Astrocyte of the cerebellum (primary cell): ENCODE measurements at regions not wholly inside any gene's neighbourhood (a gene's known extent, or its start where the extent isn't known, plus 50 kb on each side); places are given as distances from the start of the nearest gene placed in this dataset.

Experiments
- DNase-seq: peaks from one replicate; pipeline ENCODE4 v3.0.0-alpha.2; 2011; ENCODE audit warnings: low read depth
- H3K4me3 ChIP-seq: 2 replicates; pipeline ENCODE4 v1.5.1; 2011; ENCODE audit warnings: mild to moderate bottlenecking, low read depth, low read length, moderate library complexity
- in situ Hi-C: cut with HindIII; loops from 2 replicates; pipeline ENCODE4 v1.10.0; 2017; ENCODE audit warnings: low sequenced_read_pairs
- TF ChIP-seq, protein P1 (sequence below): IDR thresholded peaks from 2 replicates; pipeline ENCODE4 v1.5.1; 2012; ENCODE audit warnings: low read length, low read depth, moderate library complexity, mild to moderate bottlenecking; ENCODE audit errors: missing control alignments

DNA sequence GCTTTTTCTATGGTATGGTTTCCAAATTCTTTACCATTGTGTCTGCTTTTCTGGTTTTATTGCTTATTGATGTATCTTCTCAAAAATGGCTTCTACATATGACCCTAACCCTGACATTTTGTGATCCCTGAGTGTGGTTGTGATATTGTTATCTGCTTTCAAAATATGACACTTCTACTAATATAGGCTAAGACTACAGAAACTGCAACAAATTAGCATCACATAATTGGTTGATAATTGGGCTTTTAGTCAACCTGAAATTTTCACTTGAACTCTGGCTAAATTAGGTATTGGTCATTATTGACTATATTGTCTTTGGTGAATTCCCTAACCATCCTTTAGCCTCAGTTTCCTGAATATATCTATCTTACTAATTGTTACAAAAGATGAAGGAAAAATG, 246.1 kb downstream of the PIK3C3 start:
- in situ Hi-C loops = no loop called here
- no peak overlapping the region for H3K4me3 ChIP-seq
- TF ChIP-seq, protein P1, sequence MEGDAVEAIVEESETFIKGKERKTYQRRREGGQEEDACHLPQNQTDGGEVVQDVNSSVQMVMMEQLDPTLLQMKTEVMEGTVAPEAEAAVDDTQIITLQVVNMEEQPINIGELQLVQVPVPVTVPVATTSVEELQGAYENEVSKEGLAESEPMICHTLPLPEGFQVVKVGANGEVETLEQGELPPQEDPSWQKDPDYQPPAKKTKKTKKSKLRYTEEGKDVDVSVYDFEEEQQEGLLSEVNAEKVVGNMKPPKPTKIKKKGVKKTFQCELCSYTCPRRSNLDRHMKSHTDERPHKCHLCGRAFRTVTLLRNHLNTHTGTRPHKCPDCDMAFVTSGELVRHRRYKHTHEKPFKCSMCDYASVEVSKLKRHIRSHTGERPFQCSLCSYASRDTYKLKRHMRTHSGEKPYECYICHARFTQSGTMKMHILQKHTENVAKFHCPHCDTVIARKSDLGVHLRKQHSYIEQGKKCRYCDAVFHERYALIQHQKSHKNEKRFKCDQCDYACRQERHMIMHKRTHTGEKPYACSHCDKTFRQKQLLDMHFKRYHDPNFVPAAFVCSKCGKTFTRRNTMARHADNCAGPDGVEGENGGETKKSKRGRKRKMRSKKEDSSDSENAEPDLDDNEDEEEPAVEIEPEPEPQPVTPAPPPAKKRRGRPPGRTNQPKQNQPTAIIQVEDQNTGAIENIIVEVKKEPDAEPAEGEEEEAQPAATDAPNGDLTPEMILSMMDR = no peak
- DNase-seq = no peak

DNA sequence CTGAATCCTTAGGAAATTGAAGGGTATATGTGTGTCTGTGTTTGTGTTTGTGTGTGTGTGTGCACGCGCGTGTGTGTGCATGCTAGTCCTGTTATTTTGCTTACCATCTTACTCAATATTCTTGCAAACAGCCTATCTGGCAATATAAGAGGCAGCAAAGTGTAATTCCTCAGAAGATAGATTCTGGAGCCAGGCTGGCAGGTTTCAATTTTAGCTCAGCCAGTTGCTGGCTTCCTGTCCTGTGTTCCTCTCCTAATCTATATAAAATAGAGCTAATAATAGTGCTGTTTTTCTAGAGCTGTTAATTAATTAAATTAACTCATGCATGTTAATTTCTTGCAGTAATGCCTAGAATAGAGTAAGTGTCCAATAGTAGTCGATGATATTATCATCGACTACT, 256.2 kb downstream of the PIK3C3 start:
- in situ Hi-C loops = no loop called here
- no peak for DNase-seq
- H3K4me3 ChIP-seq = no peak overlapping the region
- TF ChIP-seq, protein P1 = no peak

- in situ Hi-C loops = no loop called here
- TF ChIP-seq, protein P1 = no peak
- no peak for DNase-seq
- H3K4me3 ChIP-seq = no peak overlapping the region
Observed at GRCh38 chr18:42222557-42222956, 267.5 kb downstream of the PIK3C3 start.

- no peak overlapping the region for H3K4me3 ChIP-seq
- no peak for DNase-seq
- in situ Hi-C loops = no loop called here
- TF ChIP-seq, protein P1 = no peak
Observed at GRCh38 chr18:42228581-42228980, 273.5 kb downstream of the PIK3C3 start.

- TF ChIP-seq, protein P1 = no peak
- in situ Hi-C loops = no loop called here
- no peak overlapping the region for H3K4me3 ChIP-seq
- no peak for DNase-seq
Observed at GRCh38 chr18:42229211-42230210, 274.5 kb downstream of the PIK3C3 start.

- no peak for DNase-seq
- TF ChIP-seq, protein P1 = no peak
- in situ Hi-C loops = no loop called here
- no peak overlapping the region for H3K4me3 ChIP-seq
Observed at GRCh38 chr18:42230636-42231035, 275.6 kb downstream of the PIK3C3 start.
